Adrenal gland (tissue), 9 donors: ENCODE measurements at regions not wholly inside any gene's neighbourhood (a gene's known extent, or its start where the extent isn't known, plus 50 kb on each side); places are given as distances from the start of the nearest gene placed in this dataset.

Experiments
- DNase-seq, 7 donors: peaks; one replicate each; pipeline ENCODE4 v3.0.0-alpha.2; 2019 to 2020
- H3K27ac ChIP-seq, 5 donors: fragments of 200-600 bp; sonication (generic) in 4 of 5; 1 replicate in 3 of 5; 2 replicates in 2 of 5; pipeline versions ENCODE4 v1.5.1 to v1.8.0; 2016 to 2020; ENCODE audit warnings: mild to moderate bottlenecking in 1 of 5
- H3K27me3 ChIP-seq: fragments of 200-600 bp; 2 replicates; pipeline ENCODE4 v1.8.0; 2021
- H3K36me3 ChIP-seq, 2 donors: fragments of 200-600 bp; replicated peaks in 1 of 2; 1 replicate in 1 of 2; 2 replicates in 1 of 2; pipeline versions ENCODE4 v1.5.1 to v1.8.0; 2018 to 2022
- H3K4me1 ChIP-seq, 2 donors: fragments of 200-600 bp; replicated peaks in 1 of 2; 1 replicate in 1 of 2; 2 replicates in 1 of 2; pipeline versions ENCODE4 v1.5.1 to v1.8.0; 2018 to 2021
- H3K4me3 ChIP-seq, 4 donors: fragments of 200-600 bp; sonication (generic) in 3 of 4; one replicate each; pipeline ENCODE4 v1.5.1; 2016 to 2018
- H3K9me3 ChIP-seq, 3 donors: fragments of 200-600 bp; sonication (generic) in 1 of 3; replicated peaks in 1 of 3; 1 replicate in 2 of 3; 2 replicates in 1 of 3; pipeline versions ENCODE4 v1.5.1 to v1.8.0; 2016 to 2021
- POLR2A ChIP-seq, 2 donors: fragments of 450-650 bp; IDR thresholded peaks; one replicate each; pipeline ENCODE4 v1.6.1; 2017; ENCODE audit warnings: antibody characterized with exemption in 2 of 2, mild to moderate bottlenecking in 2 of 2, moderate library complexity in 1 of 2
- WGBS, 4 donors: extraction: QIAGEN DNeasy Blood & Tissue Kit in 2 of 4; methylation state at CpG; one replicate each; pipeline versions ENCODE4 v1.1.5 to v1.1.7; 2013 to 2017; 5-methylcytosine and 5-hydroxymethylcytosine counted together
- intact Hi-C, 2 donors: fragments of 100-400 bp; cut with DNase I; formaldehyde crosslinking; loops; one replicate each; pipeline versions ENCODE4 v1.14.1 to v1.15.0; 2022 to 2023
- TF ChIP-seq, protein P1 (sequence below), 6 experiments: fragments of 450-650 bp in 4 of 6; fragments of 200-600 bp in 2 of 6; sonication (generic) in 1 of 6; IDR thresholded peaks; 1 replicate in 5 of 6; 2 replicates in 1 of 6; pipeline versions ENCODE4 v1.5.1 to v1.8.0; 2016 to 2021; ENCODE audit warnings: antibody characterized with exemption in 6 of 6, mild to moderate bottlenecking in 2 of 6, moderate library complexity in 1 of 6
- donor health status: healthy with polysubstance abuse.
- donor health status: Bipolar disorder and iron deficiency.
- donor health status: DM: yes; HTN: yes; CAD: no.
- donor health status: DM: no; HTN: no; CAD: no.
- donor health status: DM: no; HTN: no; CAD: no.

DNA sequence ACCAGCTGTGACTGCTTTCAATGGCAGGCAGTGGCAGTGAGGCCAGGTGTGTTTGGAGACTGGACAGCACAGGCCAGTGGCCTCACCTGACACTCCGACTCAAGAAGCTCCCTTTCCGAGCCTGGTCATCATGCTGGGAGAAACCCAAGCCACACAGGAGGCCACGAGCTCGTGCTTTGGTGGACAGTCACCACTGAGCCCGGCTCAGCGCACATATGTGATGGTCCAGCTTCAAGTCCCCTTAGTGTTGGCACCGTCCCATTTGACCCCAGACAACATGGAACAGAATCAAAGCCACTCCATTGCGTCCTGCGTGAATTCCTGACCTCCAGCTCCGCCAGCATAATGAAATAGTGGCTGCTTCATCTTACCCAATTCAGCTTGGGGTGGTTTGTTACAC is 64.0 kb upstream of the PPP1R26 start:
- H3K36me3 ChIP-seq: no peaks in the 10 kb centered on the region
- H3K27me3 ChIP-seq: peaks cover 5% of the 10 kb centered on the region
- H3K4me1 ChIP-seq: no peaks in the 10 kb centered on the region
- 78 to 88% (median 83%) methylated on average over 9 to 10 of the region's 10 CpGs for WGBS, 4 donors
- no peaks in the 10 kb centered on the region for H3K9me3 ChIP-seq
- no peak overlapping the region for H3K27ac ChIP-seq
- intact Hi-C loops: no loop called here
- no peak overlapping the region for H3K4me3 ChIP-seq
- DNase-seq: no peak
- TF ChIP-seq POLR2A (IDR thresholded peaks at IDR 0.05): no peak
- TF ChIP-seq, protein P1, sequence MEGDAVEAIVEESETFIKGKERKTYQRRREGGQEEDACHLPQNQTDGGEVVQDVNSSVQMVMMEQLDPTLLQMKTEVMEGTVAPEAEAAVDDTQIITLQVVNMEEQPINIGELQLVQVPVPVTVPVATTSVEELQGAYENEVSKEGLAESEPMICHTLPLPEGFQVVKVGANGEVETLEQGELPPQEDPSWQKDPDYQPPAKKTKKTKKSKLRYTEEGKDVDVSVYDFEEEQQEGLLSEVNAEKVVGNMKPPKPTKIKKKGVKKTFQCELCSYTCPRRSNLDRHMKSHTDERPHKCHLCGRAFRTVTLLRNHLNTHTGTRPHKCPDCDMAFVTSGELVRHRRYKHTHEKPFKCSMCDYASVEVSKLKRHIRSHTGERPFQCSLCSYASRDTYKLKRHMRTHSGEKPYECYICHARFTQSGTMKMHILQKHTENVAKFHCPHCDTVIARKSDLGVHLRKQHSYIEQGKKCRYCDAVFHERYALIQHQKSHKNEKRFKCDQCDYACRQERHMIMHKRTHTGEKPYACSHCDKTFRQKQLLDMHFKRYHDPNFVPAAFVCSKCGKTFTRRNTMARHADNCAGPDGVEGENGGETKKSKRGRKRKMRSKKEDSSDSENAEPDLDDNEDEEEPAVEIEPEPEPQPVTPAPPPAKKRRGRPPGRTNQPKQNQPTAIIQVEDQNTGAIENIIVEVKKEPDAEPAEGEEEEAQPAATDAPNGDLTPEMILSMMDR (IDR thresholded peaks at IDR 0.05): no peak

GRCh38 chr9:135416664-135417290 is 62.8 kb upstream of the PPP1R26 start:
- 69 to 76% (median 72%) methylated on average over 10 of the region's 10 CpGs for WGBS, 4 donors
- no peak overlapping the region for H3K27ac ChIP-seq
- H3K9me3 ChIP-seq: no peaks in the 10 kb centered on the region
- H3K4me3 ChIP-seq: no peak overlapping the region
- TF ChIP-seq, protein P1 (IDR thresholded peaks at IDR 0.05): no peak
- TF ChIP-seq POLR2A (IDR thresholded peaks at IDR 0.05): no peak
- DNase-seq: no peak
- intact Hi-C loops: no loop called here
- no peaks in the 10 kb centered on the region for H3K4me1 ChIP-seq
- no peaks in the 10 kb centered on the region for H3K36me3 ChIP-seq
- peaks cover 5% of the 10 kb centered on the region for H3K27me3 ChIP-seq

GRCh38 chr9:135418161-135418560 is 61.4 kb upstream of the PPP1R26 start:
- no peak for DNase-seq
- no peaks in the 10 kb centered on the region for H3K36me3 ChIP-seq
- H3K27ac ChIP-seq: no peak overlapping the region
- H3K9me3 ChIP-seq: no peaks in the 10 kb centered on the region
- intact Hi-C loops: no loop called here
- 72 to 82% (median 79%) methylated on average over 8 of the region's 8 CpGs for WGBS, 4 donors
- H3K27me3 ChIP-seq: peaks cover 5% of the 10 kb centered on the region
- TF ChIP-seq POLR2A (IDR thresholded peaks at IDR 0.05): no peak
- TF ChIP-seq, protein P1 (IDR thresholded peaks at IDR 0.05): no peak
- H3K4me1 ChIP-seq: no peaks in the 10 kb centered on the region
- no peak overlapping the region for H3K4me3 ChIP-seq

- intact Hi-C loops: no loop called here
- no peaks in the 10 kb centered on the region for H3K4me1 ChIP-seq
- peaks cover 5% of the 10 kb centered on the region for H3K27me3 ChIP-seq
- TF ChIP-seq, protein P1 (IDR thresholded peaks at IDR 0.05): no peak
- no peak for TF ChIP-seq POLR2A (IDR thresholded peaks at IDR 0.05)
- no peak overlapping the region for H3K27ac ChIP-seq
- WGBS, 4 donors: 58 to 68% (median 62%) methylated on average over 3 of the region's 3 CpGs
- no peaks in the 10 kb centered on the region for H3K9me3 ChIP-seq
- no peaks in the 10 kb centered on the region for H3K36me3 ChIP-seq
- no peak overlapping the region for H3K4me3 ChIP-seq
- no peak for DNase-seq
These were observed 60.5 kb upstream of the PPP1R26 start for GRCh38 chr9:135419106-135419505.
